DMS53 treated with DMSO at 0.1 percent for 48 hours (cell line): ENCODE measurements at regions not wholly inside any gene's neighbourhood (a gene's known extent, or its start where the extent isn't known, plus 50 kb on each side); places are given as distances from the start of the nearest gene placed in this dataset.
"Not testable (repeated sequence)": the region's sequence is repeated elsewhere in the genome, so short reads cannot be mapped to it uniquely, and the experiment has no call there.

Experiments used
- DNase-seq: peaks from one replicate; lab custom pipeline; 2025; ENCODE audit not compliant: unreplicated experiment; lab: John Stamatoyannopoulos, UW

- no peak for DNase-seq
Observed at GRCh38 chr4:77501240-77501639, 104.4 kb upstream of the CXCL13 start.

GRCh38 chr4:77501851-77502250 is 103.8 kb upstream of the CXCL13 start:
- no peak for DNase-seq

- no peak for DNase-seq
Observed at GRCh38 chr4:77504407-77504806, 101.2 kb upstream of the CXCL13 start.

- no peak for DNase-seq
Observed at GRCh38 chr4:77505275-77505957, 100.2 kb upstream of the CXCL13 start.

GRCh38 chr4:77505958-77506319 is 99.7 kb upstream of the CXCL13 start:
- no peak for DNase-seq

- no peak for DNase-seq
Observed at GRCh38 chr4:77510367-77510766, 95.3 kb upstream of the CXCL13 start.

GRCh38 chr4:77525538-77525937 is 80.1 kb upstream of the CXCL13 start:
- DNase-seq = peak; percentile 59

GRCh38 chr4:77527900-77528299 is 77.7 kb upstream of the CXCL13 start:
- not testable (repeated sequence) for DNase-seq

- DNase-seq = peak; percentile 42
Observed at GRCh38 chr4:77538144-77538543, 67.5 kb upstream of the CXCL13 start.

GRCh38 chr4:77538574-77539157 is 67.0 kb upstream of the CXCL13 start:
- DNase-seq = peak; percentile 62
